HG02763 (cell line): ENCODE measurements at regions not wholly inside any gene's neighbourhood (a gene's known extent, or its start where the extent isn't known, plus 50 kb on each side); places are given as distances from the start of the nearest gene placed in this dataset.

Source experiments
- ATAC-seq: cut with Tn5 transposase; IDR thresholded peaks from one replicate; pipeline ENCODE4 v1.9.1; 2021; ENCODE audit warnings: mild to moderate bottlenecking, moderate library complexity; ENCODE audit not compliant: unreplicated experiment

DNA sequence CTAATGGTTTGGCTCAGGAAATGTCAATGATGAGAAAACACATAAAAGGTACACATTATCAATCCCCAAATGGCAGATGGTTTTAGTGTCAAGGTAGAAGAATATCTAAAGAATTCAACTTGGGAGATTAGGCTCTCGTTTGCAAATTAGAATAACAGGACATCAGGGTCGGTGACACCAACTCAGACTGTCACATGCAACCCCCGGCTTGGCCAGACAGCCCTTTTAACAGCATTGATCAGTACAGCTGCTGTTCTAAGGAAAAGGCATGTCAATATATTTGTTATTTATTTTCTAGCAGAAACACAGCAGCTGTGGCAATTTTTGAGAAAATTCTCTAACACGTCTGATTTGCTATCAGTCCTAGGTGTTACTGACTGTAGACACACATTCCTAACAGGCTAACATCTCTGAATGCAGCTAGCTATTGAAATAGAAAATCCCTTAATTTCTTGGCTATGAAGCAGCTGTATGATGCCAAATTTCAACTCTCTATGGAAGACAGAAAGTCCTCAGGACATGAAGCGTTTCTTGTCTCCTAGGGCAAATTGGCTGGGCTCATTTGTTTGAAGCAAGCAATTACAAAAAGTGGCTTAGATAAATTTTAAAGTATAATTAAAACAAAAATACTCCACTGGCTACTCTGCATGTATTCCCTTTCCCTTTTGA, 269.0 kb upstream of the CXXC4 start:
- no peak for ATAC-seq

DNA sequence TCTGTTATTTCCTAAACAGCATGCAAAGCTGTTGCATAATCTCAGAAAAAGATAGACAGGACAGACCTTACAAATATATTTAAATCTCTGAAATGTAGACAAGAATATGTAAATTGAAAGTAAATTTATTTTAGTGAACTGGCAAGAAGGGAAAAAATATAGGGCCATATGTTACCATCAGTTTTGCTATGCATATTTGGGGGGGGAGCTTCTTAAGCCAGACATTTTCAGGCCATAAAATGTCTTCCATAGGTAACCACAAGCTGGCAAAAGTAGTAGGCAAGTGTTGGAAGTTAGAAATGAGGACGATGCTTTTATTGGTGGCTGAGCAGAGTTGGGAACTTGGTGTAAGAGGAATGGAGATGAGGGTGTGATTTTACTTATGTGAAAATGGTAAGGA, 272.0 kb upstream of the CXXC4 start:
- no peak for ATAC-seq

DNA sequence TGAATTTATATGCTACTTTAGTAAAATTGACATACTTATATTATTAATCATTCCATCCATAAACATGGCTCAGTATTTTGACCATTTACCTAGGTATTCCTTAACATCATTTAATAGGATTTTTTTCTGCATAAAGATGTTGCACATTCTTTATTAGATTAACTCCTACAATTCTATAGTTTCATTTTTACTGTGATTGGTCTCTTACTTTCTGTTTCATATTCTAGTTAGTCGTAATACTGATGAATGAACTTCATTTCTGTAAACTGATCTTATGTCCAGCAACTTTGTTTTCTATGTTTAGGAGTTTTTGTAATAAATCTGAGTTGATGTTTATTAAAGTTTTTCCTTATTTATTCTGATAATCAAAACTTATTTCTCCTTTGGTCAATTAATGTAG, 278.2 kb upstream of the CXXC4 start:
- ATAC-seq: peak; percentile 81

DNA sequence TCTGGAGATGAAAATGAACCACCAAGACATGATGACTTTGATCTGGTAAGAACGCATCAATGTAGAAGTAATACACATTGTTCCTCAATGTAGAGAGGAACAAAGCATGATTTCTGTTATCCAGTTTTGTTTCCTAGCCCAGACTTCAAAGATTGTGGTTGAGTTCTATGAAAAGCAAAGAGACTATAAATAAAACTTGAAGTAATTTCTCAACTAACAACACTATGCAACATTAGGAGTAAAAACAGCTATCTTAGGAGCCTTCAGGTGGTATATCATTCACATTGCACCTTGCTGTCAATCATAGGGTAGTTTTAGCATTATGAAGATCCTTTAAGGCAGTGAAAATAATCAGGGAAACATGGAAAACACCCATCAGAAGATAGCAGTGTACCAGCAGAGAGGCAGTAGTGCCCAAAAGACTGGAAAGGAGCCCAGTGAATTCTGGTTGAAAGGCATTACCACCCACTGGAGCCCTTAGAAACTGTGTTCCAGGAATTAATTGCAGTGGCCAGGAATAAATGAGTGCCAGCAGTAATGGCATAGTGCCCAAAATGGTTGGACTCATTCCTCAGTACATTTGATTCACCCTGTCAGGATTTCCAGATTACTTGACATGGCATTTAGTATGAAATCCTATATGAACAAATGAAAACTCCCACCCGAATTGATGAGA, 300.7 kb upstream of the CXXC4 start:
- no peak for ATAC-seq

DNA sequence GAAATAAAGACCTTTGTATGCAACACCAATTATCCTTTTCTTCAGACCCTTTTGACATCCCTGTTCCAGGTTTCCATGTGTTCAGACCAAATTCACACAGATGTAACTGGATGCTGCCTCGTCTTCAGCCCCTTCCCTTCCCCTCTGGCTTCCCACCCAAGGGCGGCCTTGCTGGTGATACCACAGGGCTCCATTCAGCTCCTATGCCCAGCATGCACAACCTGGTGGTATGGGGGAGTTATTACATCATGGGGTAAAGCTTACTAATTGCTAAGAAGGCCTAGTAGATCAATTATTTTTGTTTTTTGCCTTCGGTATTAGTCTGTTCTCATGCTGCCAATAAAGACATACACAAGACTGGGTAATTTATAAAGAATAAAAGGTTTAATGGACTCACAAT, 317.0 kb upstream of the CXXC4 start:
- ATAC-seq: no peak

DNA sequence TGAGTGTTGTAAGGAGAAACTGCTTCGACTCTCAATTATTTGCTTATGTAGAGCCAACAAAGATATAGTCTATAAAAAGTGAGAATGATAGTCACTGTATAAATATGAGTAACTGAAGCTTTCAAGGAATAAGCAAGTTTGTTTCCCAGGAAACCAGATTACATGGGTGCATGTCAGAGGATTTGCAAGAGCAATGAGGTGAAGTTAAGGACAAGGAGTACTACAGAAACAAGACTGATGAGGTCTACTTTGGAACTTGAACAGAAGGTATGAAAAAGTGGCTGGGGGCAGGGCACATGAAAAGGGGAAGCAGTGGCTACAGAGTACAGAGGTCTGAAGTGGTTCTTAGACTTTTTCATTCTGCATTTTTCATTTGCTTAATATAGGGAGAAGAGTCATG, 321.0 kb upstream of the CXXC4 start:
- ATAC-seq: peak; percentile 60

DNA sequence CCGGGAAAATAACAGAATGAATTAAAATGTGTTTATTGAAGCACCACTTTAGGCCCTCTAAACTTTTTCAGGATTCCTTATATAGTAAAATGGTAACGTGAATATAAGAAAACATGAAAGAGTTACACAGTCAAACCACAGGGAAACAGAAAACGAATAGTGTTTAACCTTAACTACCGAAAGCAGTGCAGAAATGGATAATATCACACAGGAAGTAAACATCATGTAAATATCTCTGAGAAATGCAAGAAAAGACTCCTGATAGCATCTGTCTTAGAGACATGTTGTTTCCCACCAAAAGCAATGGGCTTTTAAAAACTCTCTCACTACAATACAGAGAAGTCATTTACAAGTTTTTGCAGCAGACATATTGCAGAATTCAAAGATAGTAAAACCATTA, 323.9 kb upstream of the CXXC4 start:
- ATAC-seq: peak; percentile 69

DNA sequence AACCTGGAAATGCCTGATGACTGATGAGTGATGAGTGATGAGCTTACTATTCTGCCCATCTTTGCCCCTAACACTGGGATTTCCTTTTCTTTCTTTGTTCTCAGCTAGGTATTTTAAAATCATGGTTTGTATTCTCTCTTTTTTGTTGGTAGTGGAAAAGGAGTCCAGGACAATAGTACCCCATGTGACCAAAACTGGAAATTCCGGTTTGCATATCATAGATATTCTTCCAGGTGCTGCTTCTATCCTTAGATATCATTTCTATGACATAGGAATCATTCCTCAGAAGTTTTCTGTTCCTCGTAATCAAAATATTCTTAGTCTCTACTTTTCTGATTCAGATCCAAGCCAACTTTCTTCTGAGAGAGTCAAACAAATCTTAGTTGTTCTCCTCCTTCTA, 320.5 kb upstream of the TET2 start:
- no peak for ATAC-seq

DNA sequence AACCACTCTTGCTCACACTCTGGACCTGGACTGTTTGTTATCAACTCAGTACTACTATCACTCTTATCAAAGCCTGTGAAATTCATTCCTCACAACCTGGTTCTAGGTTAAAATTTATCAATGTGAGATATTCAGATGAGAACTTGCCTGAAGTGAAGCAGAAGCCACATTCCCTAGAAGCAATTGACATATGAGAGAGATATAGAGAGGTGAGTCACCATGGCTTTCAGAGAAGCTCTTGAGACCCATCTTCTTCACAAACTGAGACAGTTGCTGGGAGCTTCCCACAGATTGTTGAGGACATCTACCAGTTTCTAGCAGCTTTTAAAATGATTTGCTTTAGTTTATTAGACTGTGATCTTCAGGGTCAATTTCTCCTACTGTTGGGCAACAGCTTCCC, 316.9 kb upstream of the TET2 start:
- no peak for ATAC-seq

DNA sequence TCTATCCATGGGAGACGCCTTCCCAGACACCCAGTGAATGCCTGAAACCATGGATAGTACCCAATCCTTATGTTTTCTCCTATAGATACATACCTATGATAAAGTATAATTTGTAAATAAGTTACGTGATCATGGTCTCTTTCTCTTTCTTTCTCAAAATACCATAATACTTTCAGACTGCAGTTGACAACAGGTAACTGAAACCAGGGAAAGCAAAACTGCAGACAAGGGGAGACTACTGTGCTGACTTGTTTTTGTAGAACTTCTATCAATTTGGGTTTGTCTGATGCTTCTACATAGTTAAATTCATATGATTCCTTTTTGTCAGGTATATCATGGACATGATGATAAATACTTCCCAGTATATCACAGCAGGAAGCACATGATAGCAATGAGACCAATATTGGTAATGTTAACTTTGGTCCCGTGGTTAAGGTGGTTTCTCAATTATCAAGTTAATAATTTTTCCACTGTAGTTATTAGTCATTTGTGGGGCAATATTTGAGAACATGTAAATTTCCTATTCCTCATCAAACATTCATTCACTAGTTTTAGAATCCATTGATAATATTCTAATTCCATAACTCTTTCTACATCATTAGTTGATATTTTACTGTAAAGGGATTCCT, 298.0 kb upstream of the TET2 start:
- no peak for ATAC-seq

DNA sequence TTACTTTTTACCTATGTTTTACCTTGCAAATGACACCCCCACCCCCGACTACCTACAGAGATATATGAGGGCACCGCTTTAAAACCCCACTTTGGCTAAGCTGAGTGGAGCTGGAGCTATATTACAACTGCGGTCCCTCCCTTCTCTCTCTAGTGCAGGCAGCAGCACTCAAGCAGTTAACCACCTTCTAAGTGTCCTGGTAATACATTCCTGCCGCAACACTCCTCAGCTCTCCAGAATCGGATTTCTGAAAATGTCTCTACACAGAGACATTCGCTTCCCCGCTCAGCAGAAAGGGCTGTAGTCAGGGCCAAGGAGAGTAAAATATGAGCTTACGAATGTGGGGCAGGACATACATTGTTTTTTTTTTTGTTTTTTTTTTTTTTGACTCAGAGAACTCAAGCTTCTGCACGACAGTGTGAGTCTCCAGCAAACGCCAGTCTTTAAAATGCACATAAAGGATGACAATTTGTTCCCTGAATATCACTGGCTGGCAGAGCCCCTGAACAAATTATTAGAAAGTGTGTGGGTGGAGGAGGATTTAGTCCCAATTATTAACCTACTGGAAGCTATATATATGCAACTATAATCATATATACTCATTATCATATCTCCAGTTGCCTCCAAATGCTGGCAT, 287.0 kb upstream of the TET2 start:
- ATAC-seq: no peak

DNA sequence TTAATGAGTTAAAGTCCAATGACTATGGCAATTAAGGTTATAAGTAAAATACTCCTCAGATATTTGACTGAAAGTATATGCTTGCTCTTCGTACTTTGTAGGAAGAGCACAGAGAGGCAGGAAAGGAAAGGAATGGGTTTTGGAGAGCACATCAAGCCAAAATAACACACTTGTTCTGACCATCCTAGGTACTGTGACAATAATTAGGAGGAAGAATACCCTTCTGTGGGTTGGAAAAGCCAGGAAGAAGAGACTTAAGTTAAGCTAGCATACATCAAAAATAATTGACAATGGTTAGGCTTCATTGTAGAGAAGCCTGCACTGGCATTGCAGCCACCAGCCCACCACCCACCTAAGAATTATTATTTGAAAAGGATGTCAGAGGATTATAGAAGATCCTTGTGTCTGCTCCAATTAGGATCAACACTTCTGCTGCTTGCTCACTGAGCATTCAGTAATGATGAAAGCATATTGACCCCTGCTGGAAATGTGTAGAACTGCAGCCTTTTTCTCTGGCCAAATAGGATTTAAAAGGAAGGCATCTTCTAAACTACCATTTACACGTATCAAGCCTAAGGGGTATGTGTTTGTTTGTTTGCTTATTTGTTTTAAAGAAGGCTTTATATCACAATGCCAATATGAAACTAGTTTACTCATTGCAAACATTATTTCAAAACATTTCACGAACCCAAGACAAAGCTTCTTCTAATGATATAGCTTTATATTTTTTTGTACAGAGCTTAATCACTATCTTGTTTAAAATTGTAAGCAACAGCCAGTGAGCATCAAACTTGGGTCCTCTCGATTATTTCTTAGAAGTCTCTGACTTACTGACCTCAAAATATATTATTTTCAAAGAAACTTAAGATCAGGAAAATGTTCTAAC, 286.2 kb upstream of the TET2 start:
- ATAC-seq: peak; percentile 88

DNA sequence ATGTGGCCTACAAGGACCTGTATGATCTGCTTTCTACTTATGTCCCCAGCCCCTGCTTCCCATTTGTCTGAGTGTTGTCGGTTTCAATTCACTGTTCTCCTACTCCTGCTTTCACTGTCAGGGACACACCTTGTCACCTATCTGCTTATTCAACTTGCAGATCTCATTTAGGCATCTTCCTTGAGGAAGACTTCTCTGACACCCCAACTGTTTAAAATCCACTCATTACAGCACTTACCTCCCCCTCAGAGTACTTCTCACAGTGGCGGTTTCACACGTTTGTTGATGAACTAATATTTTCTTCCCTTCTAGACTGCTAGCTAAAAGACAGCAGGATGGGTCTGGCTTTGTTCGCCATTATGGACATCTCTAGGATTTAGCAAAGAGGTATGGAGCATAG, 279.9 kb upstream of the TET2 start:
- no peak for ATAC-seq

DNA sequence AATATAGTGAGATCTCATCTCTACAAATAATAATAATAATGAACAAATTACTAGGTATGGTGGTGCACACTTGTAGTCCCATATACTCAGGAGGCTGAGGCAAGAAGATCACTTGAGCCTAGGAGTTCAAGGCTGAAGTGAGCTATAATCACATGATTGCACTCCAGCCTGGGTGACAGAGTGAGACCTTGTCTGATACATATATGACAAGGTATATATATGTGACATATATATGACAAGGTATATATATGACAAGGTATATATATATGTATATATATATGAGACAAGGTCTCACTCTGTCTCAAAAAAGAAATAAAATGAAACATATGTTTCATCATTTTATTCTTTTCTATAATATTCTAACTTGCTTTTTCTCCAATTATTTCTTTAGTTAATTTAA, 278.1 kb upstream of the TET2 start:
- ATAC-seq: peak; percentile 22

DNA sequence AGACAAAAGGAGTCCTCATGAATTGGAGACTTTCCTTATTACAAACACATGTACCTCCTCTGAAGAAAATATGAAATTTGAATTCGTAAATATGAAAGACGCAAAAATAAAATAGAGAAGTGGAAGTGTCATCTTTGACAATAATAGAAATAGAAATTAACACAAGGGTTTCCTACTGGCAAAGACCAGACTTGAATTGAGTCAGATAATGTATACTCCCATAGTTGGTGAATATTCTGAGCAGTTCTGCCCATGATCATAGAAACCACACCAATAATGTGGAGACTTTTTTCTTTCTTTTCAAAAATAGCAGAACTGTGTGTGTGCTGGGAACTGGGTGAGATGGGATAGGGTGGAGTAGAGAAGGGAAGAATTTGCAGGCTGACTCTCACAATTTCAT, 277.7 kb upstream of the TET2 start:
- ATAC-seq: peak; percentile 93

DNA sequence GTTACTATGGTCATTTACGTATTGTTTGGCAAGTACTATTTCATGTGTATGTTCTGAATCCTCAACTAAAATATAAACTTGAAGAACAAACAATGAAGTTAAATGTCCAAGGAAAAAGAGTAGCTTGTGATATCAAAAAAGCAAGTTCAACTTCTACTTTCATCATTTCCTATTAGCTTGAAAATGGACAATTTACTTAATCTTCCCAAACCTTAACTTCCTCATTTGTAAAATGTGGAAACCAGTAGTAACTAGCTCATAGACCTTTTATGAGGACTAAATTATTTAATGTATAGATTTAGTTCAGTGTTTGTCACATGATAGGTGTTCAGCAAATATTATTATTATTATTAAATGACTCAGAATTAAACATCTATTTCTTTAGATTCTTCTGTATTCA, 276.8 kb upstream of the TET2 start:
- ATAC-seq: no peak

DNA sequence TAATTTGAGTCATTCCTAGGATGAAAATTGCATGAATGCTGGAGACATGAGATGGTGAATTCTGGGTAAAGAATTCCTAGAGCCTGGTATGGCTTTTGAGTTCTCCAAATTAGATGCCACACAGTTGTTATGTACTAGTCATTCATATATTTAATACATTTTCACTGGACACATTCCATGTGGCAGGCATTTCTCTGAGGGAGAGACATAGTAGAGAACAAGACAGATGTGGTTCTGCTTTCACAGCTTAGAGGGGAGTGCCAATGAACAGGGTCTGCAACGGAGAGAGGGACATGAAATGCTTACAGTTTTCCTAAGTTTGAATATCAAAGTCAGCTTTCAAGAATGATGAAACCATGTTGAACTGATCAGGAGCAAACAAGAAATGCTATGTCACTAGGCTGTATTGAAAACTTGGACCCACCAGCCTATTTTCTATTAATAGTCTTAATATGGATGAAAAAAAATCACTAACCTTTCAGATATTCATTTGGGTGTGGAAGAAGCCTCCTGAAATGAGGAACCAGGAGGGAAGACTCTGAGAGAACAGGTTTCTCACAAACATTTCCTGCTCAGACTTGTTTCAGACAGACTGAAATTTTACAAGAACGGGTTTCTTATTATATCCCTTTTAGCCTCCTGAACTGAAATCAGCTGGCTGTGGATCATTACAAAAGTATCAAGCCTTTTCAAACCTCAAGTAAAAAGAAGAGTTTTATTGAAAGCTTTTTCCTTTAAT, 276.0 kb upstream of the TET2 start:
- peak; percentile 33 for ATAC-seq

DNA sequence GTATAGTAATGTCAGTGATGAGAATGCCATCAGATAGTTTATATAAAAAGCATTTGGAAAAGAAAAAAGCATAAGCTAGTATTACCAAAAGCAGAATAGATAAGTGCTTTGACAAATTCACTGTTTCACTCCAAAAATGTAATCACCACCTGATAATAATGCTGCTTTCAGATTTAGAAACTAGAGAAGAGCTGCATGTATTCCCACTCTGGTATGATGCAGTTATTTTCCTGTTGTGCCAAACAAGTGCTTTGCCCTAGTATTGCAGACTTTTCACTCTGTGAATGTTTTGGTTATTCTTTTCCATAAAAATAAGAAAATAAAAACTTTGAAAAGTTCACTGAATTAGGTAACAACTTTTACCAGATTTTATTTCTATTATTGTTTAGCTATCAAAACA, 267.7 kb upstream of the TET2 start:
- ATAC-seq: no peak

DNA sequence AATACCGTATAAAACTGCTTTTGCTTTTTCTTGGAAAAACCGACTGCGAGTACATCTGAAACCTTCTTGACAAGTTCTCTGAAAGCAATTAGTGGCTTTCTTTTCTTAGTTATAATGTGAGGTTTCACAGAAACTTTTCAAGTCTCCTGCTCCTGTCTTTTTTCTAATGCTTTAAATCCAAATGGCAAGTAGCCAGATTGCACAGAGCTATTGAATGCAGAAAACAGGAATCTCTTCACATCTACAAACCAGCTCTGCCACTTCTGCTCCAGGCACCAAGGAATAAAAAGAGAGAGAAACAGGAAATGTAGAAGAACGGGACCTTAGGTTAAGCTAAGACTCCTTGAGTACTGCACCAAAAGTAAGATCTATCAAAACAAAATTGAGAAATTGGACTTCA, 267.3 kb upstream of the TET2 start:
- ATAC-seq: no peak

DNA sequence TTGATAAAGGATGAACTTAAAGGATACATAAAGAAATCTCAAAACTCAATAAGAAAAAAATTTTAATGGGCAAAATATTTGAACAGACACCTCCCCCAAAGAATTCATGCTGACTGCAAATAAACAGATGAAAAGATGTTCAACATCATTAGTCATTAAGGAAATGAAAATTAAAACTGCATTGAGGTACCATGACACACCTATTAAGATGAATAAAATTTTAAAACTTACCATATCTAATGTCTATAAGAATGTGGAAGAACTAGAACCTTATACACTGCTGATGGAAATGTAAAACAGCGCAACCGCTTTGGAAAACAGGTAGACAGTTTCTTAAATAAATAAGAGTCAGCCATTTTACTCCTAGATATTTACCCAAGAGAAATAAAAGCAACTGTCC, 266.8 kb upstream of the TET2 start:
- ATAC-seq: no peak
